GM10266 (cell line): ENCODE measurements at regions not wholly inside any gene's neighbourhood (a gene's known extent, or its start where the extent isn't known, plus 50 kb on each side); places are given as distances from the start of the nearest gene placed in this dataset.

ENCODE experiments used
- DNase-seq: peaks from one replicate; pipeline ENCODE4 v3.0.0; 2012; ENCODE audit errors: extremely low spot score
- CTCF ChIP-seq: IDR thresholded peaks from 2 replicates; pipeline ENCODE4 v1.5.1; 2012; ENCODE audit warnings: mild to moderate bottlenecking, low read depth; ENCODE audit not compliant: control insufficient read depth, insufficient read depth; ENCODE audit errors: missing control alignments

GRCh38 chr1:66437136-66437401 is 96.9 kb upstream of the SGIP1 start:
- no peak for TF ChIP-seq CTCF

DNA sequence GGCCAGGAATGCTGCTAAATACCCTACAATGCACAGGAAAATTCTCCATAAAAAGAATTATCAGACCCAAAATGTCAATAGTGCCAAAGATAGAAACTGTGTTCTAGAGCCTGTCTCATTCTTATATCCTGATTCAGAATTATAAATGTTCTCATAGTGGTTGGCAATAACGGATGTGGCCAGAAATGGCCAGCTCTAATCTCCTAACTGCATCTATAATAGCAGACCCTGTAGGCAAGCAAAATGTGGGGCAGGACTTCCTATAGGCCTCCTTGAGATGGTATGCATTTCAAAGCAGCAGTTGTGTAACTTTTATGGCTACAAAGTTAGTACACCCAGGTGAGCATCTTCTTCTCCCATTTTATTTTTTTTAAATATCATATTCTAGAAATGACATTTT is 95.9 kb upstream of the SGIP1 start:
- no peak for TF ChIP-seq CTCF
- no peak for DNase-seq

More at GRCh38 chr1:66437136-66437401, 96.9 kb upstream of the SGIP1 start:
- no peak for DNase-seq

DNA sequence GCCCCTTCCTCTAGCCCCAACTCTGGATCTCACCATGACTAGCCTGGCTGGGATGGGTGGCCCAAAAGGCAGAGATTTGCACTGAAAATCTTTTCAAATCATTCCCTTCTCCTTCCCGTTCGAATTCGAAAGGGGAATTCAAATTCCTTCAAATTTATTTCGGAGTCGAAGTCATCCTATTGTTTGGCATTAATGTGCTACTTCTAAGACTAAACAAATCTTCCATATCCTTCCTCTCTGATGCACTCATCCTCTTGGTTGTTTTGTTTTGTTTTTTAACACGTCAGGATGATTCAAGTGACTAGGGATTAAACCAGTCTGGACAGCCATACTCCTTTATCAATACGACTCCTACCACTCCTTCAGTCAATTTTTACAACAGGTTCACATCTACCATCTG is 95.5 kb upstream of the SGIP1 start:
- TF ChIP-seq CTCF, result no peak
- DNase-seq, result no peak

DNA sequence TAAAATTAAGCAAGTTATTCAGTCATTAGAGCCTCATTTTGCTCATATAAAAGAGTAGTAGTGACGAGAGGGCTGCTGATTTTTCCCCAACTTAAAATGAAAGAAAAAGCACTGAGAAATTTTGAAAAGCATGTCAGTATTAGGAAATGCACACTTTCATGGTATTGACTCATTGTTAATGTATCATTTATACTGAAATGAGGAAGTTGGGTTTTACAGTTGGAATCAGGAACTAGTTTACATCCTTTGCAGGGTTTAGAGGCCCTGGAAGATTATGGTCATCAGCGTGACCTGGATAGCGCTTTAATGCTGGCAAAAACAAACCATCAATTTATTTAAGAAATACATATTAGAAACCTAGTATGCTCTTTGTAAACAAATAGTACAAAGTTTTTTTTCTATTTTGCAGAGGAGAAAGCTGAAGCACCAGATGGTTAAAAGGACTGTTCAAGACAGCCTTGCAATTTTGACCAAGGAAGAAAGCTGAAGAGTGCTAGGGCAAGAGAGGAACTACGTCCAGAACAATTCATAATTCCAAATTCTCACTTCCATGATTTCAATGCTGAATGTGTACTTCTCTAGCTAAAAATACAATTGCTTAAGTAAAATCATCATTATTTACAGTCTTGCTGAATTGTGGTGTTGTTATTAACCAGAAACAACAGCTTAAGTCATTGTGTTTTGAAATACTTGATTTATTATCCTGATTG is 94.8 kb upstream of the SGIP1 start:
- no peak for TF ChIP-seq CTCF

GRCh38 chr1:66443793-66444192 is 90.2 kb upstream of the SGIP1 start:
- DNase-seq, result no peak
- TF ChIP-seq CTCF, result peak; percentile 47

More for the DNA sequence above, 94.8 kb upstream of the SGIP1 start:
- DNase-seq, result peak; percentile 24

DNA sequence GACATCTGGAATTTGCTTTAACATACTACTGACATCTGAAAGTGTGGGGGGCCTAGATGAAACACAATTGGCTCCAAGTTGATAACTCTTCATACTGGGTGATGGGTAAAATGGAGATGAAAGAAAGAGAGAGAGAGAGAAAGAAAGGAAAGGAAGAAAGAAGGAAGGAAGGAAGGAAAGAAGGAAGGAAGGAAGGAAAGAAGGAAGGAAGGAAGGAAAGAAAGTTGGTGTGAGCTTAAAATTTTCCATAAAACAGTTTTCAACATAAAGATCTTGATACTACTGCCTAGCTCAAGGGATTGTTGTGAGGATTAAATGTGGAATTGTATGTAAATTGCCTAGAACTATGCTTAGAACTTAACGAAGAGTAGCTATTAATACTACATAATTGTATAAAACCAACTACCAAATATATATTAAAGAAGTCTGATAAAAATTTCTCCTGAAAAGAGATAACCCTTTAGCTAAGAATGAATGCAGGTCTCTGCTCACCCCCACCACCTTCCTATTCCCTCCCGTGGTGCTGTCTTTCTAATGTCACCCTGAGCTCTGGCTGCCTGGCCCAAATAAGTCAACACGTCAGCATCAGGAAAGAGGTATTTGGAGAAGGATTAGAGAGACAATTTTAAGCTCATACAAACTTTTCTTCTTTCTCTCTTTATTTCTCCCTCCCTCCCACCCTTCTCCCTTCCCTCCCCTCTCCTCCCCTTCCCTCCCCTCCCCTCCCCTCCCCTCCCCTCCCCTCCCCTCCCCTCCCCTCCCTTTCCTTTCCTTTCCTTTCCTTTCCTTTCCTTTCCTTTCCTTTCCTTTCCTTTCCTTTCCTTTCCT is 89.3 kb upstream of the SGIP1 start:
- no peak for TF ChIP-seq CTCF

More for the DNA sequence above, 89.3 kb upstream of the SGIP1 start:
- no peak for DNase-seq
